NCI-H128 (cell line): ENCODE measurements at regions not wholly inside any gene's neighbourhood (a gene's known extent, or its start where the extent isn't known, plus 50 kb on each side); places are given as distances from the start of the nearest gene placed in this dataset.
A peak's percentile ranks its signal among the peaks of the same experiment; 100 is the strongest.

ENCODE experiments used
- DNase-seq: peaks from one replicate; lab custom pipeline; 2025; ENCODE audit not compliant: unreplicated experiment; lab: John Stamatoyannopoulos, UW

DNA sequence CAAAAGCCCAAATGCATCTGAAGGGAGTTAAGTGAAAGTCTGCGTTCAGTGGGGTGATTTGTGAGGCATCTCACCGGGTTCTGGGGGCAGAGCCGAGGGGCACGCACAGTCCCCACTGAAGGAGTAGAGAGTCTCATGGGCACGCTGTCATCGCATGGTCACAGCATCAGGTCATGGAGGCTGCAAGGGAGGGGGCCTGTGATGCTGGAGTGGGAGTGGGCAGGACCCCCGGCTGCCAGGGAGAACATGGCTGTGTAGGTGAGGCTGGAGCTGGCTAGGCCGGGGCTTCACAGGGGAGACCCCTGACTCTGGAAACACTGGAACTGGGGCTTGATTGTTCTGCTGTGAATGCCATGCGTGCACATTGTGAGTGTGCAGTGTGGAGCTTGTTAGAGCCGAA, 360.5 kb downstream of the IRX2 start:
- no peak for DNase-seq

DNA sequence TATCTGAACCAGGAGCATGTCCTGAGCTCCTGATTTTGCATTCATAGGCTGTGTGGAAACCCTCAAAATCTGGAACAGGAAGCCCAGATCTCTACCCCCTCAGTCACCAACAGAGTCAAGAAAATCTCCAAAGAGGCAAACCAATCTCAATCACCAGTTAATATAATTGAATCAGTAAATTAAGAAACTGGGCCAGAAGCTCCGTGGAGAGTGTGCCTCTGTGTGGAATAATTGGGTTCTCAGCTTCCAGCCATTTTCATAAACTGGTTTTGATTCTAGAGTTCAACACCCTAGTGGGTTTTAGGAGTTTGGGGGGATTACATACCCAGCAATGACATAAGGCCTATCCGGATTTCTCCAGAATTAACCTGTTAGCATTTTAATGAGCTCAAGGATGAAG, 362.9 kb downstream of the IRX2 start:
- DNase-seq = no peak

GRCh38 chr5:2387634-2388325, 363.7 kb downstream of the IRX2 start:
- peak; percentile 21 for DNase-seq

- DNase-seq = no peak
Measured at GRCh38 chr5:2387250-2387633, 364.2 kb downstream of the IRX2 start.

DNA sequence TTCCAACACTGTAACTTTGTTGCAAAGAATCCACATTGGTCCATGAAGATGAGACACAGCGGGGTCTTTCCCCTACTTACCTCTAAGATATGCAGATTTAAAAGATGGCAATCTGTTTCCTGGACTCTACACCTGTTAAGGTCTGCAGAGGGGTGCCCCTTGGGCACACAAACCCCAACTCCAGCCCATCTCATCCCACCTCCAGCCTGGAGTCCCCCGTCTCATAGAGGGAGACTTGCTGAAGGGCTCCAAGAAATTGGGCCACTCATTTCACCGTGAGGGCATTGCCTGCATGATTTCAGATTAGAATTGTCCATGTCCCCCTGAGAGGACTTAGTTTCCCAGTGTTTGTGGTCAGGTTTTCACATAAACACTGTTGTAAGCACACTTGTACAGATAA, 365.7 kb downstream of the IRX2 start:
- DNase-seq = no peak

DNA sequence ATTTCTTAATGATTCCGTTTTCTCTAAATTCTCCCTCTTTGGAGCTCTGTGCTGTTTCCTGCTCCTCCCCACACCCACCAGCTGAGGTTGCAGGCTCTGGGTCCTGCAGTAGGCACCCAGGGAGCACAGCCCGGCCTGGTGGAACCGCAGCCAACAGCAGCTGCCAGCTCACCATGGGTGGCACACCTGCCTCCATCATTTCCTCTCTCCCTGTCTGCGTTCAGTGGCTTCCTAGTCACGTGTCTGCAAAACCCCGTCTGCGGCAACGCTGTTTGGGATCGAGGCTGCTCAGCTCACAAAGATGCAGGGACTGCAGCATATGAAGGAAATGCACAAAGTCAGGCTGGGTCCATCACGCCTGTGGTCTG, 367.8 kb downstream of the IRX2 start:
- DNase-seq = no peak

- DNase-seq = no peak
Measured at GRCh38 chr5:2382776-2383697, 368.4 kb downstream of the IRX2 start.

DNA sequence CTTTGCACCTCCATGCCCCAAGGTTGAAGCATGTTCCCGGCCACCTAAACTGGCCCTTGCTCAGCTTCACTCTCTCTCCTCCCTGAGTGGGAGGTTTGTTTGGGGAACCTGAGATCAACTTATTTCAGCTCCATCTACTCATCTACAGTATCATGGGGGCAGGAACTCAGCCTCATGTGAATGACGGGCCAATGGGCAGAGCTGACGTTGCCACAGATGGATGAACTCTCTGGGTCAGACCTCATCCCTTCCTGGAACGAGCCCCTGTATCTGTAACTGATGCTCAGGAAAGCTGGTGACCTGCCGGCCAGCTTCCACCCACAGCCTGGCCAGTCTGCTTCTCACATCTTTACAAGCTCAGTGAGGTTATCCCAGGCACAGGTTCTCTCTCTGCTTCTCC, 369.6 kb downstream of the IRX2 start:
- no peak for DNase-seq

DNA sequence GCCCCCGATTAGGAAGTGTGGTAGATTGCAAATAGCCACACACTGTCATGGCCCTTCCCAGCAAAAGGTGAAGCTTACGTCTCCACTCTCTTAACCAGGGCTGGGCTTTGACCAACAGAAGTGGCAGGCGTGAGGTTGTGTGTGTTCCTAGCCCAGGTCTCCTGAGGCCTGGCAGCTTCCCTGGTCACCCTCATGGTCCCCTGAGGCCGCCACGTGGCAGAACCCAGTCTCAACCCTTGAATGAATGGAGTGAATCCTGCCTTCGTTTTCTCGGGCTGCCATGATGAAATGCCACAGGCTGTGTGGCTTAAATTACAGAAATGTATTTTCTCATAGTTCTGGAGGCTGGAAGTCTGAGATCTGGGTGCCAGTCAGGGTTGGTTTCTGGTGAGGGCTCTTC, 370.4 kb downstream of the IRX2 start:
- no peak for DNase-seq

DNA sequence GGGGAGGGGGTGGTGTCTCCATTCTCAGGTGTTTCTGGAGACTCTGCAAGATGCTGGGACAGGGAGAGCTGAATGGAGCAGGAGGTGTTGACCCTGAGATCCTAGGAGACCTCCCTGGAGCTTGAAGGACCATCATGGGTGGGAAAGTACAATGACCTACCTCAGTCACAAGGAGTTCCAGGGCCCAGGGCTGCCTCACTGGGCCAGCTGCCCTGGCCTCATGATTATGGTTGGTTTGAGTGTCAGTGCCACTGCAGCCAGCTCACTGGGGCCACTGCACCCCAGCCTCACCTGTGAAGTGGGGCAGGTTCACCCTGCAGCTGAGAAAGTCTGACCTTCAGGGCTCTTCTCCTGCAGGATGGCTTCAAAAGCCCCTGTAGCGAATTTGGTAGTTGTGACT, 372.5 kb downstream of the IRX2 start:
- no peak for DNase-seq

DNA sequence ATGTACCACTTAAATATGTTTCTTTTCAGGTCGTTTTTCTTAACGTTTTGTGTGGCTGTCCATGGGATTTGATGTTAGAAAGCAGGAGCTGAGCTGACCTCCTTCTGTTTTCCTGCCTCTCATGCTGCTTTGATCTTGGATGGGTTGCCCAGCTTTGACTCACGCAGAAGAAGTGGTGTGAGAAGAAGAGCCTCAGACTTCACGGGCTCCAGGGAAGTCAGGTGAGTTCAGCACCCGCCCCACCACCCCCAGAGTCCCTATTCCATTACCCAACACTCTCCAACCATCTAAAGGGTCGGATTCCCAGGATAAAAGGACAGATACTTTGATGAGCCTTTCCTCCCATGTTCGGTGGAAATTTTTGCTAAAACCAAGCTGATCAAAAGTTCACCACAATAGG, 373.4 kb downstream of the IRX2 start:
- no peak for DNase-seq

- no peak for DNase-seq
Measured at GRCh38 chr5:2376486-2376885, 375.0 kb downstream of the IRX2 start.

- peak; percentile 57 for DNase-seq
Measured at GRCh38 chr5:2375757-2376250, 375.7 kb downstream of the IRX2 start.

- no peak for DNase-seq
Measured at GRCh38 chr5:2375291-2375690, 376.2 kb downstream of the IRX2 start.

DNA sequence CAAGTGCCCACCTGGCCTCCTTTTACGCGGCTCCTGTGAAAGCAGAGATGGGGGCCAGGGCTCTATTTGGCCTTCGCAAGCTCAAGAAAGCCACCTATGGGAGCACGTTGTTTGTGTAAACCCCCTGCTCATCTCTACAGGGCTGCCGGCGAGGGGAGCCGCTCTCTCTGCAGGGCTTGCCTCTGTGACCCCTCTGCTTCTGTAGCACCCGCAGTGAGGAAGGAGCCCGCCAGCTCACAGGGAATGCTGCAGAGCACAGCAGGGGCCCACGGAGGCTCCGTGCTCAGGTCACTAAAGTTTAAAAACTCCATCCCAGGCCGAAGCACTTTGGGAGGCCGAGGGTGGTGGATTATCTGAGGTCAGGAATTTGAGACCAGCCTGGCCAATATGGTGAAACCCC, 376.8 kb downstream of the IRX2 start:
- no peak for DNase-seq

DNA sequence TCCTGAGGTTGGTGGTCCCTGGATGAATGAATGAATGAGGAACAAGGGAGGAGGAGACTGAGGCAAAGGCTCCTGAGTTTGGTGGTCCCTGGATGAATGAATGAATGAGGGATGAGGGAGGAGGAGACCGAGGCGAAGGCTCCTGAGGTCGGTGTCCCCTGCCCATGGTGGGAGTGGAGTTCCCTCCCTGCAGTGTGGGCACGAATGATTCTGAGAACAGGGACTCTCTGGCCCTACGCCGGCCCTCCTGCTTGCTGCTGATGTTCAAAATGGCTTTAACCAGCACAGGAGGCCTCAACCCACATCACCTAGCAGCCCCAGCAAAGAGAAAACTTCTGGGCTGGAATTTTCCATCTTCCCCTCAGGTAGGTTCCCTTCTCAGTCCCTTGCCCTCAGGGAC, 377.8 kb downstream of the IRX2 start:
- no peak for DNase-seq

GRCh38 chr5:2371419-2371710, 380.1 kb downstream of the IRX2 start:
- no peak for DNase-seq

DNA sequence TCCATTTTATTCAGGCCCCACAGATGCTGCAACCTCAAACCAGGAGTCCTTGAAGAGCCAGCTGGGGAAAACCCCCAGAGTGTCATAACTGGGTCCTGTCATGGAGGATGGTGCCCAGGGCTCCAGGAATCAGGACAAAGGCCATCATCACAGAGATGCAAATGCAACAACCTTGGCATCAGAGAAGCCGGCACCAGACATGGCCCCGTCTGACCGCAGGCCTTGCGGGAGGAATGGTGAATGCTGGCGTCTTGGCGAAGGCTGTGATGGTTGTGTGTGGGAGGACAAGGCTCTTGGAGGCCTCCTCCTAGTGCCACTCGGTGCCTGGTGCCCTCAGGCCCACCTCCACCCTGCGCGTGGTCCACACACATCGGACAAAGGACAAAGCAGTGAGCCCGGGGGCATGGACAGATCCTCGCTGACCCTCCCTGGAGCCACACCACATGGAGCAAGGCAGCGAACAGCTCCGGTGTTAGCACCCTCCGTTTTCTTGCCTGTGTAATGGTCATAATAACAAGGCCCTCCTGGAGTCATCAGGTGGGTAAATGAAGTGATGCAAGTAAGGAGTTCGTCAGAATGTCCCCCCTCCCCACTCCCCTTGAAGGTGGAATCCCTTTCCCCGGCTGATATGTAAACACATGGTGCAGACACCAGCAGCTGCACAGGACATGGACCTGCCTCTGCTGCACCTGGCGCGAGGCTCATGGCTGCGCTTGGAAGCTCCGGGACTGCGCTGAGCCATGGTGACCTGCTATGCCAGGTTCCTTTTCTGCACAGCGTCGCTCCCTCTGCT, 380.7 kb downstream of the IRX2 start:
- DNase-seq = no peak

DNA sequence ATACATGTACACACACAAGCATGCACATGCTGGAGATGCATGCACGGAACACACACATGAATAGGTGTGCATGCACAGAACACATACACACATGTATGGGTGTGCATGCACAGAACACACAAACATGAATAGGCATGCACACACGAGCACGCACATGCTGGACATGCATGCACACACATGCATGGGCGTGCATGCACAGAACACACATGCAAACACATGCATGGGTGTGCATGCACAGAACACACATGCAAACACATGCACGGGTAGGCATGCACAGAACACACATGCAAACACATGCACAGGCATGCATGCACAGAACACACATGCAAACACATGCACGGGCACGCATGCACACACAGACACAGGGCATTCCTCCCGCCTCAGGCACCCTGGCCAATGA, 382.3 kb downstream of the IRX2 start:
- no peak for DNase-seq

DNA sequence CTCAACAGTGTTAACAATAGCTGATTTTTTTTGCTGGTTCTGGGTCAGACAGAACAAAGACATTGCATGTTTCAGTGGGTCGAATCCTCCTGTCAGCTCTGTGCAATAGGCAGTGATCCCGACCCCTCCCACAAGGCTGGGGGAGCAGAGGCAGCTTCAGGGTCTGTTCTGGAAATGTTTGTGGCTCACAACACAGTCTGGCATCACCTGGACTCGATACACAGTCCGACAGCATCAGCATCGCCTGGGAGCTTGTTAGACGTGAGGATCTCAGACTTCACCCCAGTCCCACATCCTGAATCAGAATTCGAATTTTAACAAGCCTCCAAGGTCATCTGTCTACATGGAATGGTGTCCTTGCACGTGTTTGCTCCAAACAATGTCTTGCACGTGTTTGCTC, 384.7 kb downstream of the IRX2 start:
- no peak for DNase-seq

DNA sequence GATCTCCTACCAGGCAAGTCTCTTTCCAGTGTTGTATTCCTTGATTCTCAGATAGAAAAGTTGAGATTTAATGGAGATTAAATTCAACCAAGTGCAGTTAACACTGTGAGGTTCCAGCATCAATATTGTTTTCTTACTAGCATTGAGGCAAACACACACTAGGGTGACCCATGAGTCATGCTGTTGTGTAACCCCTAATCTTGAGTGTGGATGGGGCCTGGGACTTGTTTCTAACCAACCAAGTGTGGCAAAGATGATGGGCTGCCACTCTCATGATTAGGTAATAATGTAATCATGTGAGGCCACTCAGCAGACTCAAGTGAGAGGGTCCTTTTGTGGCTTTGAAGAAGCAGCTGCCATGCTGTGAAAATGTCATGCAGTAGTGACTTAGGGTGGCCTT, 394.2 kb downstream of the IRX2 start:
- DNase-seq = no peak

DNA sequence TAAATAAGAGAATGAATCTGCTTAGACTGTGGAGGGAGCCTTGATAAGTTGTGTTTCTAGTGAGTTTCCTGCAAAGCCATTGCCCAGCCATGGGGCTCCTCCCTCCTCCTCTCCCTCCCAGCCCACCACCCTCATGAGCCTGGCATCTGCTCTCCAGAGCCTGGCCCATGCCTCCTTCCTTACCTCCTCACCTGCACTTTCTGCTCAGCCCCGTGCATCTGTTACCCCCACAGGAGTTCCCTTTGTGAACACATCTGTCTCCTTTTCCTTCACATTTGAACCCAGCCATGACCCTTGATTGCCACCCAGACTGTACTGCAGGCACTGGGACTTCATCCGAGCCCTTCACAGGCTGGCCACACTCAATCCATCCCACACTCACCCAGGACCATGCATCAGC, 395.6 kb downstream of the IRX2 start:
- DNase-seq = no peak
